Panc1 (cell line): ENCODE measurements at regions not wholly inside any gene's neighbourhood (a gene's known extent, or its start where the extent isn't known, plus 50 kb on each side); places are given as distances from the start of the nearest gene placed in this dataset.

Experiments
- POLR2AphosphoS5 ChIP-seq: IDR thresholded peaks from 2 replicates; pipeline ENCODE4 v1.6.1; 2012; ENCODE audit warnings: mild to moderate bottlenecking, low read depth, low read length, moderate library complexity
- TF ChIP-seq, protein P1 (sequence below): fragments of 450-650 bp; IDR thresholded peaks from 2 replicates; pipeline ENCODE4 v1.5.1; 2017; ENCODE audit warnings: mild to moderate bottlenecking
- TF ChIP-seq, protein P2 (sequence below), 2 experiments: IDR thresholded peaks; 2 replicates each; pipeline ENCODE4 v1.6.1; 2011 to 2012; ENCODE audit warnings: low read depth in 2 of 2, control low read depth in 1 of 2, low read length in 1 of 2, mild to moderate bottlenecking in 1 of 2, moderate library complexity in 1 of 2; ENCODE audit not compliant: insufficient read depth in 1 of 2

DNA sequence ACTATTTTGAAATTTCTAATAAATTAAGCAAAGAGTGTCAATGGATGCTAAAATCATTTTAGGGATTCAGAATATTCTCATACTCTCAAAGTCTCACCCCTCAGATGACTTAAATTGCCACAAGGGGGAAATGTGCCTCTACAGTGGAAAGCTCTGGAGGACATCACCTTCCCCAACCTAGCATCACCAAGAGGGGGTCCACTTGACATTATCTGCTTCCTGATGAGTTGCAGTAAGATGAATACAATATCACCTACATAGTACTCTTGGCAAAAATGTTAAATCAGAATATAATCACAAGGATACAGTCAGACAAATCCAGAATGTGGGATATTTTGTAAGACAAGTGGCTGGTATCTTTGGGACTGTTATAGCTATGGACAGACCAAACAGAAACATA, 290.1 kb downstream of the MFSD1 start:
- TF ChIP-seq, protein P1, sequence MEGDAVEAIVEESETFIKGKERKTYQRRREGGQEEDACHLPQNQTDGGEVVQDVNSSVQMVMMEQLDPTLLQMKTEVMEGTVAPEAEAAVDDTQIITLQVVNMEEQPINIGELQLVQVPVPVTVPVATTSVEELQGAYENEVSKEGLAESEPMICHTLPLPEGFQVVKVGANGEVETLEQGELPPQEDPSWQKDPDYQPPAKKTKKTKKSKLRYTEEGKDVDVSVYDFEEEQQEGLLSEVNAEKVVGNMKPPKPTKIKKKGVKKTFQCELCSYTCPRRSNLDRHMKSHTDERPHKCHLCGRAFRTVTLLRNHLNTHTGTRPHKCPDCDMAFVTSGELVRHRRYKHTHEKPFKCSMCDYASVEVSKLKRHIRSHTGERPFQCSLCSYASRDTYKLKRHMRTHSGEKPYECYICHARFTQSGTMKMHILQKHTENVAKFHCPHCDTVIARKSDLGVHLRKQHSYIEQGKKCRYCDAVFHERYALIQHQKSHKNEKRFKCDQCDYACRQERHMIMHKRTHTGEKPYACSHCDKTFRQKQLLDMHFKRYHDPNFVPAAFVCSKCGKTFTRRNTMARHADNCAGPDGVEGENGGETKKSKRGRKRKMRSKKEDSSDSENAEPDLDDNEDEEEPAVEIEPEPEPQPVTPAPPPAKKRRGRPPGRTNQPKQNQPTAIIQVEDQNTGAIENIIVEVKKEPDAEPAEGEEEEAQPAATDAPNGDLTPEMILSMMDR: peak; percentile 15; the same call in 1 of the 2 replicates
- TF ChIP-seq POLR2AphosphoS5: no peak
- TF ChIP-seq, protein P2, sequence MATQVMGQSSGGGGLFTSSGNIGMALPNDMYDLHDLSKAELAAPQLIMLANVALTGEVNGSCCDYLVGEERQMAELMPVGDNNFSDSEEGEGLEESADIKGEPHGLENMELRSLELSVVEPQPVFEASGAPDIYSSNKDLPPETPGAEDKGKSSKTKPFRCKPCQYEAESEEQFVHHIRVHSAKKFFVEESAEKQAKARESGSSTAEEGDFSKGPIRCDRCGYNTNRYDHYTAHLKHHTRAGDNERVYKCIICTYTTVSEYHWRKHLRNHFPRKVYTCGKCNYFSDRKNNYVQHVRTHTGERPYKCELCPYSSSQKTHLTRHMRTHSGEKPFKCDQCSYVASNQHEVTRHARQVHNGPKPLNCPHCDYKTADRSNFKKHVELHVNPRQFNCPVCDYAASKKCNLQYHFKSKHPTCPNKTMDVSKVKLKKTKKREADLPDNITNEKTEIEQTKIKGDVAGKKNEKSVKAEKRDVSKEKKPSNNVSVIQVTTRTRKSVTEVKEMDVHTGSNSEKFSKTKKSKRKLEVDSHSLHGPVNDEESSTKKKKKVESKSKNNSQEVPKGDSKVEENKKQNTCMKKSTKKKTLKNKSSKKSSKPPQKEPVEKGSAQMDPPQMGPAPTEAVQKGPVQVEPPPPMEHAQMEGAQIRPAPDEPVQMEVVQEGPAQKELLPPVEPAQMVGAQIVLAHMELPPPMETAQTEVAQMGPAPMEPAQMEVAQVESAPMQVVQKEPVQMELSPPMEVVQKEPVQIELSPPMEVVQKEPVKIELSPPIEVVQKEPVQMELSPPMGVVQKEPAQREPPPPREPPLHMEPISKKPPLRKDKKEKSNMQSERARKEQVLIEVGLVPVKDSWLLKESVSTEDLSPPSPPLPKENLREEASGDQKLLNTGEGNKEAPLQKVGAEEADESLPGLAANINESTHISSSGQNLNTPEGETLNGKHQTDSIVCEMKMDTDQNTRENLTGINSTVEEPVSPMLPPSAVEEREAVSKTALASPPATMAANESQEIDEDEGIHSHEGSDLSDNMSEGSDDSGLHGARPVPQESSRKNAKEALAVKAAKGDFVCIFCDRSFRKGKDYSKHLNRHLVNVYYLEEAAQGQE (IDR thresholded peaks at IDR 0.05; ENCODE audit: insufficient read depth in 1 of 2, low read depth in 2 of 2, low read length in 1 of 2): no peak
